Pancreas (tissue), 10 donors: ENCODE measurements at regions not wholly inside any gene's neighbourhood (a gene's known extent, or its start where the extent isn't known, plus 50 kb on each side); places are given as distances from the start of the nearest gene placed in this dataset.

Experiments used
- ATAC-seq, 4 donors: fragments of 200-7000 bp; cut with Tn5 transposase; one replicate each; pipeline versions ENCODE4 v1.8.0 to v1.9.1; 2020; ENCODE audit warnings: mild to moderate bottlenecking in 4 of 4, moderate library complexity in 4 of 4
- DNase-seq, 6 donors: peaks; one replicate each; pipeline ENCODE4 v3.0.0-alpha.2; 2020
- FAIRE-seq: peaks from 2 replicates; lab custom pipeline; 2012; peaks lifted over from hg19 to GRCh38; lab: Jason Lieb, UNC
- H3K27ac ChIP-seq, 4 donors: fragments of 200-600 bp; sonication (generic); 1 replicate in 3 of 4; 2 replicates in 1 of 4; pipeline versions ENCODE4 v1.5.0 to v1.8.0; 2020
- H3K27me3 ChIP-seq, 4 donors: fragments of 200-600 bp; one replicate each; pipeline ENCODE4 v1.8.0; 2021
- H3K36me3 ChIP-seq, 3 donors: fragments of 200-600 bp; sonication (generic) in 1 of 3; one replicate each; pipeline versions ENCODE4 v1.5.0 to v1.8.0; 2020 to 2021
- H3K4me1 ChIP-seq, 3 donors: fragments of 200-600 bp; one replicate each; pipeline ENCODE4 v1.8.0; 2021
- H3K4me3 ChIP-seq, 4 donors: fragments of 200-600 bp; sonication (generic) in 2 of 4; one replicate each; pipeline versions ENCODE4 v1.5.0 to v1.8.0; 2020 to 2021
- H3K9me3 ChIP-seq, 4 donors: fragments of 200-600 bp; one replicate each; pipeline ENCODE4 v1.8.0; 2021
- CTCF ChIP-seq, 4 donors: fragments of 200-600 bp; sonication (generic) in 3 of 4; IDR thresholded peaks; one replicate each; pipeline versions ENCODE4 v1.5.0 to v1.8.0; 2021; ENCODE audit warnings: antibody characterized with exemption in 4 of 4
- WGBS, 2 donors: extraction: QIAGEN DNeasy Blood & Tissue Kit; methylation state at CpG; one replicate each; pipeline ENCODE4 v1.1.7; 2013; 5-methylcytosine and 5-hydroxymethylcytosine counted together
- intact Hi-C, 3 donors: fragments of 100-400 bp; cut with DNase I; formaldehyde crosslinking; loops; one replicate each; pipeline versions ENCODE4 v1.11.1 to v1.14.2; 2022
- donor health status: healthy with polysubstance abuse.
- donor health status: DM: no; HTN: no; CAD: no; lungs with moderate emphysema.
- donor health status: DM: no; HTN: no; CAD: no.
- donor health status: control.
- donor health status: control.
- donor health status: Bipolar disorder and iron deficiency.
- donor health status: DM: yes; HTN: yes; CAD: no.
- donor health status: DM: no; HTN: no; CAD: no.
- donor health status: DM: no; HTN: no; CAD: no.
- donor health status: DM: yes; HTN: yes; CAD: no.

GRCh38 chr15:69576035-69576526 lies 123.5 kb downstream of the RPLP1 start:
- H3K9me3 ChIP-seq = no peaks in the 10 kb centered on the region
- intact Hi-C loops = loop anchor here in 1 of 3 donors (10.0 kb wide), 1 partner anchor 889 kb away; no protein-coding TSS in a partner anchor
- ATAC-seq (peak; percentile 72 to 89 (median 82)), FAIRE-seq (no peak), DNase-seq (peak; percentile 59 to 86 (median 75))
- 44 to 51% methylated on average over 3 of the region's 3 CpGs for WGBS, 2 donors
- no peak overlapping the region for H3K4me3 ChIP-seq
- no peaks in the 10 kb centered on the region for H3K36me3 ChIP-seq
- no peak overlapping the region for H3K27ac ChIP-seq
- no peaks in the 10 kb centered on the region for H3K27me3 ChIP-seq
- H3K4me1 ChIP-seq = peaks cover 23 to 37% (median 31%) of the 10 kb centered on the region in 3 donors
- TF ChIP-seq CTCF (IDR thresholded peaks at IDR 0.05) = peak; percentile 50 to 83 (median 76)

DNA sequence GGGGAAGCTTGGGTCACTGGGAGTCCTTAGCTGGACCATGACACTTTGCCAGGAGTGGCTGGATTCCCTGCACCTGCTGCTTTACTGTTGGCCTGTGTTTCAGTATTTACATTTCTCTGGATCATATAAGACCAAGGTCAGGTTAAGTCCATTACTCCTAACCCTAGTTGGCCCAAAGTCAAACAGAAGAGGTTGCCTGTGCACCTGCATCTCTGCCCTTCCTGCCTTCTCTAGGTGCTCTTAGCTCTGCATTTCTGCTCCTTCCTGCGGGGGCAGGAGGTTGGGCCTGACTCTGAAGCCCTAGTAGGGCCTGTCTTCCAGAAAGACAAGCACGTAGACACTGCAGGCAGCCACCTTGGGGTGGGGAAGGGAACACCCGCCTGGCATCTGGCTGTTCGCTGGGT lies 124.3 kb downstream of the RPLP1 start:
- Histone ChIP-seq H3K4me3 (no peak overlapping the region), H3K36me3 (no peaks in the 10 kb centered on the region), H3K4me1 (peaks cover 23 to 37% (median 31%) of the 10 kb centered on the region in 3 donors), H3K9me3 (no peaks in the 10 kb centered on the region), H3K27me3 (no peaks in the 10 kb centered on the region), H3K27ac (peak overlapping the region in 2 of 4 donors; percentile 8 to 16)
- intact Hi-C loops = loop anchor here in 1 of 3 donors (10.0 kb wide), 1 partner anchor 888 kb away; no protein-coding TSS in a partner anchor
- peak; percentile 49 to 65 (median 59) for ATAC-seq
- WGBS, 2 donors = 48 to 64% methylated on average over 4 of the region's 4 CpGs
- DNase-seq = peak in 4 of 6 donors; percentile 49 to 76 (median 62)
- no peak for TF ChIP-seq CTCF (IDR thresholded peaks at IDR 0.05)
- FAIRE-seq = no peak

DNA sequence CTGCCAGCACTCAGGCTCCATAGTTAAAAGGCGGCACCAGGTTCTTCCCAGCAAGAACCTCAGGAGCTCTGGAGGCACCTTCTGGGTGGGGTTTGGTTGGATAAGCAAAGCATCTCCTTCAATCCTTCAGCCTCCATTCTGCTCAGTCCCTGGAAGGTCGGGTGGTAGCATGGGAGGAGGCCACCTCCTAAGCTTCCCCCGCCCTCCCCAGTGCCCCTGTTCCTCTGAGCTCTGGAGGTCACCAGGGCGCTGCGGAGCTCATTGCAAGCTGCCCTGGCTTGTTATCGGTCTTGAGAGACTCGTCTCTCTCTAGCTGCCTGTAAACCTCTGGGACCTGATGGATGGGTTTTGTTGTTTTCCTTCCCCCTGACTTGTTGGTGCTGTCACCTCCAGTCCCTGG lies 124.8 kb downstream of the RPLP1 start:
- Histone ChIP-seq H3K4me3 (no peak overlapping the region), H3K9me3 (no peaks in the 10 kb centered on the region), H3K4me1 (peaks cover 23 to 37% (median 31%) of the 10 kb centered on the region in 3 donors), H3K27ac (peak overlapping the region in 1 of 4 donors; percentile 16), H3K27me3 (no peaks in the 10 kb centered on the region), H3K36me3 (no peaks in the 10 kb centered on the region)
- DNase-seq = no peak
- intact Hi-C loops = loop anchor here in 1 of 3 donors (10.0 kb wide), 1 partner anchor 887 kb away; no protein-coding TSS in a partner anchor
- no peak for FAIRE-seq
- no peak for TF ChIP-seq CTCF (IDR thresholded peaks at IDR 0.05)
- WGBS, 2 donors = 75 to 90% methylated on average over 7 of the region's 7 CpGs
- ATAC-seq = no peak

- H3K27ac ChIP-seq = no peak overlapping the region
- intact Hi-C loops = loop anchor here in 1 of 3 donors (10.0 kb wide), 1 partner anchor 887 kb away; no protein-coding TSS in a partner anchor
- WGBS, 2 donors = 83 to 85% methylated on average over 9 of the region's 9 CpGs
These were observed 125.6 kb downstream of the RPLP1 start for GRCh38 chr15:69578252-69578651.

More at GRCh38 chr15:69578252-69578651, 125.6 kb downstream of the RPLP1 start:
- Histone ChIP-seq H3K4me1 (peaks cover 23 to 37% (median 31%) of the 10 kb centered on the region in 3 donors), H3K27me3 (no peaks in the 10 kb centered on the region), H3K36me3 (no peaks in the 10 kb centered on the region), H3K9me3 (no peaks in the 10 kb centered on the region), H3K4me3 (no peak overlapping the region)
- FAIRE-seq (no peak), DNase-seq (no peak), ATAC-seq (peak in 1 of 4 donors; percentile 3)
- TF ChIP-seq CTCF (IDR thresholded peaks at IDR 0.05) = no peak
